COLO829 (cell line): ENCODE measurements at regions not wholly inside any gene's neighbourhood (a gene's known extent, or its start where the extent isn't known, plus 50 kb on each side); places are given as distances from the start of the nearest gene placed in this dataset.
"Not testable (repeated sequence)": the region's sequence is repeated elsewhere in the genome, so short reads cannot be mapped to it uniquely, and the experiment has no call there.

Source experiments
- DNase-seq: peaks from one replicate; pipeline ENCODE4 v3.0.0; 2012; ENCODE audit warnings: low spot score

DNA sequence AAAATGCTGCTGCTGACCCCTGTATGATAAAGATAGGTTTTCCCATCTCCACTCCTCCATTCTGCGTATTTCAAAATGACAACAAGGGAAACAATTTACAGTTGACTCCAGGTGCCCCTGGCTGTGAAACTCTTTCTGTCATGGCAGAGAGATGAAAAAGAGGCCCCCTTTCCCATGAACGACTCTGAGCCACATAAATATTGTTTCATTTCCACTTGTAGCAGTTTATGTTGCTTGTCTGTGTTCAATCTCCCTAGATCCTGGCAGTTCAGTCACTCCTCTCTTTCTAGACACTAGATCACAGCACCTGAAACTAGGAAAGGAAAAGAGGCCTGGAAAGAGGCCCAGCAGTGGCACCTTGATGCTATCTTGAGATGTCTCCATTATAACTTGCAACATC lies 121.0 kb upstream of the ZNF521 start:
- no peak for DNase-seq

DNA sequence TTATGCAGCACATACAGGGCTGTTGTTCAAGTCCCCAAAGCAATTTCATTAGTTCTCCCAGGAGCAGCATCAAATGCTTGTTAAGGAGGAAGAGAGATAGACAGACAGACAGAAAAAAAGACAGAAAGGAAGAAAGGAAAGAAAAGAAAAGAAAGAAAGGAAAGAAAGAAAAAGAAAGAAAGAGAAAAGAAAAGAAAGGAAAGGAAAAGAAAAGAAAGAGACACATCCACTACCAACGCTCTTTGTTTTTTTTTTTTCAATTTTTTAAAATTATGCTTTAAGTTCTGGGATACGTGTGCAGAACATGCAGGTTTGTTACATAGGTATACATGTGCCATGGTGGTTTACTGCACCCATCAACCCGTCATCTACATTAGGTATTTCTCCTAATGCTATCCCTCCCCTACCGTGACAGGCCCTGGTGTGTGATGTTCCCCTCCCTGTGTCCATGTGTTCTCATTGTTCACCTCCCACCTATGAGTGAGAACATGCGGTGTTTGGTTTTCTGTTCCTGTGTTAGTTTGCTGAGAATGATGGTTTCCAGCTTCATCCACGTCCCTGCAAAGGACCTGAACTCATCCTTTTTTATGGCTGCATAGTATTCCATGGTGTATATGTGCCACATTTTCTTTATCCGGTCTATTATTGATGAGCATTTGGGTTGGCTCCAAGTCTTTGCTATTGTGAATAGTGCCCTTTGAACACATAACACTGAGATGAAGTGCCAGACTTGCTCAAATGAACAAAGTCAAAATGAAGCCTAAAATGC lies 119.0 kb upstream of the ZNF521 start:
- not testable (repeated sequence) for DNase-seq

DNA sequence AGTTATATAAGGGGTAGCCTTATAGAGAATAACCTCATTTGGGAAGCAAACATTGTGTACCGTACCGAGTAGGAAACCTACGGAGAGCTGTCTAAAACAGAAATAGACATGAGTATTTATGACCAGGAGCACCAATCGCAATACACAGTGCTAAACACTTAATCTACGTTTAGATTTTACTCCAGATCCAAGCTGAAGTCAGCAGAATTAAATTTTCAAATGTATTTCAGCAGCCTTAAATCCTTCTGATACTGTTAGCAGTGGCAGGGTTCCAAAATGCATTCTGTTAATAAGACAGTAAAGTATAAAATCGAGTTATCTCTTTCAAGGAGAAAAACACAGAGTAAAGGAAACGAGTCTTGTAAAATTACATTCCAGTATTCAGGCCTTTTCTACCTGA lies 118.1 kb upstream of the ZNF521 start:
- DNase-seq: no peak

DNA sequence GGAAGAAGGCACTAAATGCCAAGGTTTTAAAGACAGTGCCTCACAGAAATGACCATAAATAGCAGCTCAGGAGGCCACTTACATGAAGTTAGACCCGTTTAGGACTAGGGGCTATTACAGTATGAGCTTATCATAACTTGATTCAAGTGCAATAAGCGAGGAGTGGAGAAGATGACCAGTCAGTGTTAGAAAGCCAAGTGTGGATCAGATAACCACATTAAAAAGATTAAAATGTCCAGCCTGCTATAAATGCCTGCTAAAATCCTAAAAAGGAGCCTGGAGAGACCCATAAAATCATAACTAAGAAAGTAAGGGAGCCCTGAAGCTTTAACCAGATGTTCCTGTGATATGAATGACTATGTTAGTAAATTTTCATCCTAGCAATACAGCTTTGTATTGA lies 117.5 kb upstream of the ZNF521 start:
- no peak for DNase-seq

DNA sequence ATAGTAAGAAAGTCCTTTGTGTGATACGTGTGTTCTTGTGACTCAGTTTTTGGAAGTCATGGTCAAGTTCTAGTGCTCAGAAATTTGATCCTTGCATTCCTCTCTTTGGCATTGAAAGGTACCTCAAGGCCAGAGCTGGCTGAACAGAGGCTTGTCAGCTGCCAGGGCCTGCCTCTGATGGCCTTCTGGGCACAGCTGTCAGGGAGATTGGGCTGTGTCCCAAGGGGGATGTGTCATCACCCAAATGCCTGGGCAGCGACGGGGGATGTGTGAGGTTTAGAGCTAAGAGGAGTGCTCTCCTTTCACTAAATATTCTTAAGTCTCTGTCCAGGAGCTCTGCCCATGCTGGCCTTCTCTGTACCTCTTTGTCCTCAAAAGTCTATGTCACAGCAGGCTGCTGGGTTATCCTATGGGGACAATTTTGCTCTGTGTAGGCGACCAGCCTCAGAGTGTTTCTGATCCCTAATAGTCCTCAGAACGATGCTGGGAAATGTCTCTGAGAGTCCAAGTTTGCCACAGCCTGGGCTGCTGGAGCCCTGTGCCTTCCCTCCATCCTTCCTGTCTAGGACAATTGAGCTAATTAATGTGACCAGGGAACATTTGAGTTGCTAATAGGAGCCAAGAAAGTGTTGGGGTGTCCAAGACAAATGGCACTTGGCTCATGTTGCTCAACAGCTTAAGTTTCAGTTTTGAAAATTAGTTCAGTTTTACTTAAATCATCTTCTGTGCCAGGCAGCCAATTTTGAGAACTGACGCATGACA lies 115.4 kb upstream of the ZNF521 start:
- no peak for DNase-seq

DNA sequence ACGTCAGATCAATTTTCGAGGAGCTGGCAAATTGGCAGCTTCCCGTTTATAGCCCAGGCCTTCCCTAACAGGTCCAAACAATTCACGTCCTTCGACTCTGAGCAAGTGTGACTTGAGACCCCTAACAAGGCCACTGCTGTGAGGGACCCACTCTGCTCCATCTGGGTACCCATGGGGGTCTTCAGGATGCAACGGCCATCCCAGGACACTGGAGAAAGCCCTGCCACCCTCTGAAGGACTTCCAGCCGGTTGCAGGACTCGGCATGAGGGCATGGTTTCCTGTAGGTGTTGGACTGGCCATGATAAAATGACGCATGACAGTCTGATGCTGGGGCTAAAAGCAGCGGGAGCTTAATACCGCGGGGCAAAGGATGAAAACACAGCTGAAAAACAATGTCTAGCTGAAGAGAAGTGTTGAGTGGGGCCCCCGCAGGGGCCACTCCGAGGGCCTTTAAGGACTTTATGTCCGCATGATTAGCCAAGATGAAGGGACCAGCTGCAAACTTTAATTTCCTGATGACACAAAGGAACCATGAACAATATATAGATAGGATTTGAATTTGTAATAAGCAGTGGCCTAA lies 113.3 kb upstream of the ZNF521 start:
- DNase-seq: no peak

DNA sequence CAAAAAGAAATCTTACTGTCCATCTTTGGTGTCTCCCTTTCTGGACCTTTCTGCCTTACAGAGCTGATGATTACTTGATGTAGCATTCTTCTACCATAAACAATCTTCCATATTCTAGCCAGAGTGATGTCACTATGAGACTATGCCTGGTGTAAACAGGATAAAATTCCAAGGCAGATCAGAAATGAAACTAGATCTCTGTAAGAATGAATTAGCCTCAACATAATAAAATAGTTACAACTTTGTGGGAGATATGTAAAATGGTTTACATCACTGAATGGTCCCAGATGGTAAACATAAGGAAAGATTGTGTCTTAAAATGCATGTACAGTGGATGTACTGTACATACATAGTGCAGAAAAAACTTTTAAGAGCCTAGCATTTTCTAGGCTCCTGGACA lies 112.3 kb upstream of the ZNF521 start:
- DNase-seq: no peak

DNA sequence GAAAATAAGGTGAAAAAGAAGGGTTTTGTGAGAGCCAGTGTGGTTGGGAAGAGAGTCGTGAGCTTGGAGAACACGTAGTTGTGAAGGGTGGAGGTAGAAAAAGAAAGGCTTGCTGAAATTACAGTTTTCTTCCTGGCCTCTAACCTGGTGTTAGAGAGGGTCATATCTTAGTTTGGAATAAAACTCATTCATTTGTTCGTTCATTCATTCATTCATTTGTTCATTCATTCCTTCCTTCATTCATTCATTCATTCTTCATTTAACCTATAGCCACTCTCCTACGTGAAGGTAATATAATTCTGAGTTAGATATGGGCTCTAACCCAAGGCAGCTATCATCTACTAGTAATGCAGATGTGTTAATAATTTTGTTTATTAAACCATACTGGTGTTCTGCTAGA lies 111.8 kb upstream of the ZNF521 start:
- DNase-seq: no peak

DNA sequence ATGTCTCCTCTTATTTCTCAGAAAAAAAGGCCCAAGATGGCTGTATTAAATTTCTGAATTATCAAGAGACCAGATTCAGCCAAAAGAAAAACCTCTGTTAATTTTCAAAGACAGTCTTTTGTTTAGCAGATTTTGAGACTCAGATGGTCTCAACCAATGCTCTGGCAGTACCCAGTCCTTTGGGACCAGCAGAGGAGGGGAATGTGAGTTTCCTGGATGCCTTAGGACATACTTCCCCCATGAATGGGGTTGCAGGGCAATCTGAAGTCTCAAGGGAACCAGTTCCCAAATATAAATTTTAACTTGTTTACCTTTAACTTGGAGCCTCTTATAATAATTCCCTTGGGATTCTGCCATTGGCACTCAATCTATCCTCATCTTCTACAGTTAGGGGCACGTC lies 107.8 kb upstream of the ZNF521 start:
- no peak for DNase-seq

DNA sequence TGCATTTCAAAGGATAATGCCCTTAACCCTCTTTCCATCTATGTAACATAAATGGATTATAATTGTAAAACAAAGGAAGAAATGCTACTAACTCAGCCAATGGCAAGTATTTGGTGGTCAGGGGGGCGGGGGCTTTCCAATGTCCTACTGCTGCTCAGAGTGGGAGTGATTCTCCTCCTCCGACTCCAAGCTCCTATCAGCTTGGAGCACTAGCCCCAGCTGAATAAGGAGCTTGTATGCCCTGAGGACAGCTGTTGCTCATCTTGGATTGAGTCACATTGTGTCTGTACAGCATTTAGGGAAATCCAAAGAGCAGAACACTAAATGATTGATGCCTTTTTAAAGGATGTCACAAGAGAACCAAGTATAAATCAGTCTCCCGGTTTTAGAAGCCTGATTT lies 105.6 kb upstream of the ZNF521 start:
- DNase-seq: no peak

DNA sequence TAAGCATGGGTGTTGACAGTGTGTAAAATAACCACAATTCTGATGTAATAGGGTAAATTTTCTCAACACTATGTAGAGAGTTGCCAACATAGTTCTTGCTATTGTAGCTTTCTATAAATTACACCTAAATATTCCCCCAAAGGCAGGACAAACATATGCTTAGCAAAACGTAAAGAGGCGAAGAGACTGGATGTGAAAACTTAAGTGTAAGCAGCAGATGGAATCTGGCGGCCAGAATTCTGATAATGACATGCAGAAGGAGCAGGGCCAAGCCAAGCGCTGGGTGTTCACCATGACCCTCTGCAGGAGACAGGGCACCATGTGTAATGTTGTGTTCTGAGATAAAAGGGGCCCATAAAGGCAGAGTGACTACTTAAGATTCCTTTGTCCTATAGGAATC lies 105.2 kb upstream of the ZNF521 start:
- no peak for DNase-seq

DNA sequence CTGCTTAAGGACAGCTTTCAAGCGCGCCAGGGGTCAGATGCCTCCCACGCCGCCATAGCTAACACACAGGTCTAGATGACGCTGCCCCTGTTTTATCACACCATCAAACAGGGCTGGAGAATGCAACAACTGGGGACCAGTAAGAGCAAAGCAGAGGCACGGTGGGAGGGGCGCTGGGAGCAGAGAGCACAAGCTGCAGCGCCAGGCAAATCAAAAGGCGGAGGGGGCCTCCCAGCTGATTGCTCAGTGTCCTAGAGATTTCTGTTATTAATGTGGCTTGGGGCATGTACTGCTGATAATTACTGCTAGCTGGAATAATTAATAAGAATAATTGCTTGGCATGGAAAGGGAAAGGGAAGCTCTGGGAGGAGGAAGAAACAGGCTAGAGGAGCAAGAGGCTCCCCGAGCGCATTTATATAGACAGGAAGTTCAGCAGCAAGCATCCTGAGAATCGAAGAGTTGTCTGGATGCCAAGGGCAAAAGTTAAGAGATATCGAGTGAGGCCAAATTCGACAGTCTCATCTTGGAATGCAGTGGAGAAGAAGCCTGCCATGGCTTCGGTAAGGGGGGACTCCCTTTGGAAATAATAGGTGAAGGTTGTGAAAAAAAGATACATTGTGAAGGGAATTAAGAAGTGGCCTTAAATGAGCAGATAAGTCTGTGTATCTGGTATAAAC lies 104.5 kb upstream of the ZNF521 start:
- DNase-seq: no peak

DNA sequence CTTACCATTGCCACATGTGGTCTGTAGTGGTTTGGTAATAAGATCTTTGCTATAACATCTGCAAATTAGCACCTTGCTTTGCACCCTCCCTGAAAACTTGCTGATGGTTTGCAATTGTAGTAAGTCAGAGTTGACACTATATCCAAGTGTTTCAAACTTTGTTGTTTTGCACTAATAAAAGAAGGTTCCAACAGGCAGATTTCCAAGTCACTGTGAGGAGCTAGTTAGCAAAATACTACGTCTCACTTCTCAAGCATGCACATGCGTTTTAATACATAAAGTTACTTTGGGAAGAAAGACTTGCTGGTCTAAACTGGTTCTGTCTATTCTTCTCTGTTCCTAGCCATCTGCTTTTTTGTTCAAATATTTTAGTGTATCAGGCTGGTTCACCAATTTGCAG lies 103.7 kb upstream of the ZNF521 start:
- DNase-seq: no peak

DNA sequence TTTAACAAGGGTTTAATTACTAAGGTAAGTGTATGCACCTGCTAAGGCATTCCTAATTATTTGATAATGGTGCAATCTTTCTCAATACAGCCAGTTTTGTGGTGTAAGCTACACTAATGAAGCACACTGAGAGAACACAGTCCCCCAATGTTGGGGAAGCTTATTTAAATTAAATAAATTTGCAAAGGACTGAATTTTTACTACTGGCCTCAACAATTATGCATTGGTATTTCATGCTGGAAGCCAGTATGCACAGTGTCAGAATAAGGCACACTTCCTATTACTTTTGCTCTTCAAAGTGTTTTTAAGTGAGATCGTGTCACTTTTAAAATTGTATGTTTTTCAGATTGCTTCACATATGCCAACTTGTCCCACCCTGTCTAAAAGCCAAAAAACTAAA lies 103.2 kb upstream of the ZNF521 start:
- no peak for DNase-seq

DNA sequence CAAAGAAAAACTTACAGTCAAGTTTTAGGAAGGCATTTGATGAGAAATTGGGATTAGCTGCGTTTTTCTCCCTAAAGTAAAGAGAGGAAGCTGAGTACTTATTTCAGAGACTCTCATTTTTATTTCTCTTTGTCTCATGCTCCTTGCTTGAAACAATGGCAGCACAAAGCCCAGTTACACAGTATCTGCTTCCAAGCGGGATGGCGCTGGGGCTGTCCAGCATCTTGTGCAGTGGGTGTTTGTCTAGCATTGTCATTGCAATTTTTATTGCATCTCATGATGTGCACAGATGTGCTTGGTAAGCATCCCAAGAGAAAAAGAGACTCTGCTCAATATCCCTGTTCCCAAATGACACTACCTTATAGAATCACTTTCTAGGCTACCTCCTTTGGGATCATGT lies 102.8 kb upstream of the ZNF521 start:
- no peak for DNase-seq

DNA sequence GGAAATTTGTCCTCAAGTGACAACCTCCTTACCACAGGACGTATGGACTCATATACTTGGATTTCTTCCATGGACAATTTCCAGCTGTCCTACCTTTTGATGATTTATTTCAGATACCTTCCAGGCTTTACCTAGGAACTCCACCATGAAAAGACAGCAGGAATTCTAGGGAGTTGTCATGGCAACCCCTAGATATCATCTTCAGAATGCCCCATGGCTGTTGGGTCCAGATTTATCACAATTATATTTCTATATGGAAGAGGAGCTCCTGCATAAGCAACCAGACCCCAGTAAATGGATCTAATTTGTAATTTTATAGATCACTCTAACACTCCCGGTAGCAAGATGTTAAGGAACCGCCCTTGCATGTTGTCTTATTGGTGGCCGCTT lies 102.3 kb upstream of the ZNF521 start:
- DNase-seq: no peak

DNA sequence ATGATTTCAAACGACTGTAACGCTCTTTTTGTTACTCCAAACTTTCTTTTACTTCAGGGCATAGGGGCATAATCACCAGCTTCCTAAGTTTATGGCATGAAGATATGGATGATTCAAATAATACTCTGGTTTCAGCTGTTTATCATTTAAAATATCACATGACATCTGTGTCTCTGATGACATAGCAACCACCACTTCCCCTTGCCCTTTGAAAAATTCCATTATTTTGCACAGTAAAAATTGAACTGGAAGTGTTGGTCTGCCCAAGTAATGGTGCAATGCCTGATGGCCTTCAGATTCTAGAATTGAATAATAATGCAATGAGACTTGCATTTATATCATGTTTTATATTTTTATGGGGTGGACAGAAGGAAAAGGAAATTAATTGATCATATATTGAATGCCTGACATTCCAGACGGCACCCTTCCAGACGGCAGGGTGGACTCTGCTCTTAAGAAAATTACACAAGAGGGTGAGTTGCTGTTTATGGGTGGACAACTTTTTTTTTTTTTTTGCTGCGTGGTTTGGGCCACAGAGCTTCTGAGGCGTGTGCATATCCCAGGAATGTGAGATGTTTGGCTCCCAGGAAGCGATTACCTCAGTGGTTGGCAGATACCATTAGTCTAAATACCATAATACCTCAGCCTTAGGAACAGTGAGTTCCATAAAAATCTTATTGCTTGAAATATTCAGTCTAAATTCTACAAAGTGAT lies 101.7 kb upstream of the ZNF521 start:
- DNase-seq: no peak

DNA sequence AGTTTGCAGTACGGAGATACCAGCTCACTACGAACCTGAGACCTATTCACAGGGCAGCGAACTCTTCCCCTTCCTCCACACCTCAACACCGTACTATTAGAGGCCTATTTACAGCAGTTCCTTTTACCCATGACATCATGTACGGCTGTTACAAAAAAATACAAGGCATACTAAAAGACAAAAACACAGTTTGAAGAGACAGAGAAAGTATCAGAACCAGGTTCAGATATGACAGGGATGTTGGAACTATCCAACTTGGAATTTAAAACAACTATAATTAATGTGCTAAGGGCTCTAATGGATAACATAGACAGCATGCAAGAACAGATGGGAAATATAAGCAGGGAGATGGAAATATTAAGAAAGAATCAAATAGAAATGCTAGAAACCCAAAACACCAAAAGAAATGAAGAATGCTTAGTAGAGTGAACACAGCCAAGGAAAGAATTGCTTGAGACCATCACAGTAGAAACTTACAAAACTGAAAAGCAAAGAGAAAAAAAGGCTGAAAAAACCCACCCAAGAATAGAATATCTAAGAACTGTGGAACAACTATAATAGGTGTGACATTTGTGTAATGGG lies 99.2 kb upstream of the ZNF521 start:
- DNase-seq: no peak

DNA sequence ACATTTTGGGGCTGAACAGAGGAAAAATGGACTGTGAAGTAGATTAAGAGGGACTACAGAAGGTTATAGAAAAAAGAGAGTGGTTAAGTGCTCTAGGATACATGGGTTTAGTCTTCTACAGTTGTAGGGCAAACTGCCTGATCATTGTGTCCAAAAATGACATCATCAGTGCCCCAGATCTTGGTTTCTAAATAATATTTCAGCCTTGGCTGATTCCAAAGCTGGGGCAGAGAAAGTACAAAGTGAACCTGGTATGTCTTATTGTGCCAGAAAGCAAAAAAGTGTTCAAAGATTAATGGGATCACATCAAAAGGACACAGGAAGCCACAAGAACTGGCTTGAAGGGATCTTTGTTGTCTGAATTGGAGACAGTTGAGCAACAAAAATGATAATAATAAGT lies 97.1 kb upstream of the ZNF521 start:
- no peak for DNase-seq

DNA sequence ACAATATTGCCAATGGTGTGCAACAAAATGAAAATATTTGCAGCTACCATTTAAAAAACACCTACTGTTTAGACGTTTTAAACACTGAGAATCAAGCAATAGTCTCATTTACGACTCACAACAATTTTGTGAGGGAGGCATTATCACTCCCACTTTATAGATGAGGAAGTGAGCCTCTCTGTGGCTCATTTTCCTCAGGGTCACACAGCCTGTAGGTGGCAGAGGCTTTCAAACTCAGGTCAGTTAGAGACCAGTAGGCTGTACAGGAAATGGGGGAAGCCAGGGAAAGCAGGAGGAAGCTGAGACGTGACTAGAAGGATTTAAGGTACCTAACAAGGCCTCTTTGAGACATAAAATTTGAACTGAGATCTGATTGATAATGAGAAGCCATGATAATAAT lies 95.0 kb upstream of the ZNF521 start:
- DNase-seq: no peak

DNA sequence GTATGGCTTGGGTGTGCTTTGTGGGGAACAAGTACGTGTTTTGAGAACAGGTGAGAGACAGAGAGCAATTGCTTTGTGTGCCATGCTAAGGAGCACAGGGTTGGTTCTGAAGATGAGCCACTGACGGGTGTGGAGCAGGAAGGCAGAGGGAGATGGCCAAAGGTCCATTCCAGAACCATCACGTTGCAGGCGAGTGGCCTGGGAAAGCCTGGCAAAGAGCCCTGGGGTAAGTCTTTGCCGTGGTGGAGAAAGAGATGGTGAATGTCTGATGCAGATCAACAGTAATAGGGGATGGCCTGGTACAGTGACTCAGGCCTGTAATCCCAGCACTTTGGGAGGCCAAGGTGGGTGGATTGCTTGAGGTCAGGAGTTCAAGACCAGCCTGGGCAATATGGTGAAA lies 93.5 kb upstream of the ZNF521 start:
- no peak for DNase-seq

DNA sequence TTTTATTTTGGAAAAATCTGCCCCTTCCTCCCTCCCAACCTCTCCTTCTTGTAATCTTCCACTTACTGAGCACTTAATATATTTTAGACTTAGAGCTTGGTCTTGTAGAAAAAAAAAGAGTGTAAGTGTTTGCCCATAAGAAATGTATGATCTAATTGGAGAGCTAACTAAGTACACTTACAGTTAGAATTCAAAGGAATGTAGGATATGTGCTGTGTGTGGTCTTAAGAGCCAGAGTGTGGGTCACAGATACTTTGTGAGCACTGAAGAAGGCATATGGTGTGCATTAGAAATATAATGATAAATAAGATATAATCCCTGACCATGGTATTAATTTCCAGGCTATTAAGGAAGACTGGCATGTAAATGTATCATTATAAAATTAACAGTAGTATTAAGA lies 91.8 kb upstream of the ZNF521 start:
- DNase-seq: no peak
